A549 (cell line): ENCODE measurements at regions not wholly inside any gene's neighbourhood (a gene's known extent, or its start where the extent isn't known, plus 50 kb on each side); places are given as distances from the start of the nearest gene placed in this dataset.

Source experiments
- CHD4 ChIP-seq: fragments of 200-600 bp; sonication (generic); IDR thresholded peaks from 2 replicates; pipeline ENCODE4 v1.6.1; 2016; ENCODE audit warnings: antibody characterized with exemption, mild to moderate bottlenecking, borderline replicate concordance
- EP300 ChIP-seq, 2 experiments: fragments of >200 bp; sonication (Bioruptor Twin); formaldehyde crosslinking; IDR thresholded peaks; 2 replicates in 1 of 2; 3 replicates in 1 of 2; pipeline ENCODE4 v1.6.1; 2016 to 2017
- MAFK ChIP-seq: fragments of 450-650 bp; IDR thresholded peaks from 2 replicates; pipeline ENCODE4 v1.6.1; 2014; ENCODE audit not compliant: partially characterized antibody
- POLR2A ChIP-seq: IDR thresholded peaks from 2 replicates; pipeline ENCODE4 v1.6.1; 2012; ENCODE audit warnings: mild to moderate bottlenecking, low read length
- RAD21 ChIP-seq, 2 experiments: fragments of >200 bp in 1 of 2; sonication (Bioruptor Twin) in 1 of 2; formaldehyde crosslinking in 1 of 2; IDR thresholded peaks in 1 of 2; conservative IDR thresholded peaks in 1 of 2; 2 replicates in 1 of 2; 3 replicates in 1 of 2; pipeline ENCODE4 v1.6.1; 2012 to 2018; ENCODE audit warnings: inconsistent platforms in 1 of 2
- TF ChIP-seq, protein P1 (sequence below): fragments of >200 bp; sonication (Bioruptor Twin); formaldehyde crosslinking; IDR thresholded peaks from 3 replicates; pipeline ENCODE4 v1.5.1; 2016
- TF ChIP-seq, protein P2 (sequence below): IDR thresholded peaks from 2 replicates; pipeline ENCODE4 v1.6.1; 2012

- TF ChIP-seq, protein P1, sequence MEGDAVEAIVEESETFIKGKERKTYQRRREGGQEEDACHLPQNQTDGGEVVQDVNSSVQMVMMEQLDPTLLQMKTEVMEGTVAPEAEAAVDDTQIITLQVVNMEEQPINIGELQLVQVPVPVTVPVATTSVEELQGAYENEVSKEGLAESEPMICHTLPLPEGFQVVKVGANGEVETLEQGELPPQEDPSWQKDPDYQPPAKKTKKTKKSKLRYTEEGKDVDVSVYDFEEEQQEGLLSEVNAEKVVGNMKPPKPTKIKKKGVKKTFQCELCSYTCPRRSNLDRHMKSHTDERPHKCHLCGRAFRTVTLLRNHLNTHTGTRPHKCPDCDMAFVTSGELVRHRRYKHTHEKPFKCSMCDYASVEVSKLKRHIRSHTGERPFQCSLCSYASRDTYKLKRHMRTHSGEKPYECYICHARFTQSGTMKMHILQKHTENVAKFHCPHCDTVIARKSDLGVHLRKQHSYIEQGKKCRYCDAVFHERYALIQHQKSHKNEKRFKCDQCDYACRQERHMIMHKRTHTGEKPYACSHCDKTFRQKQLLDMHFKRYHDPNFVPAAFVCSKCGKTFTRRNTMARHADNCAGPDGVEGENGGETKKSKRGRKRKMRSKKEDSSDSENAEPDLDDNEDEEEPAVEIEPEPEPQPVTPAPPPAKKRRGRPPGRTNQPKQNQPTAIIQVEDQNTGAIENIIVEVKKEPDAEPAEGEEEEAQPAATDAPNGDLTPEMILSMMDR, result no peak
- no peak for TF ChIP-seq CHD4
- TF ChIP-seq MAFK, result no peak
- TF ChIP-seq EP300 (IDR thresholded peaks at IDR 0.05), result no peak
- no peak for TF ChIP-seq RAD21 (conservative IDR thresholded peaks at IDR 0.05 in 1 of 2, IDR thresholded peaks at IDR 0.05 in 1 of 2)
- TF ChIP-seq, protein P2, sequence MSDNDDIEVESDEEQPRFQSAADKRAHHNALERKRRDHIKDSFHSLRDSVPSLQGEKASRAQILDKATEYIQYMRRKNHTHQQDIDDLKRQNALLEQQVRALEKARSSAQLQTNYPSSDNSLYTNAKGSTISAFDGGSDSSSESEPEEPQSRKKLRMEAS, result no peak
- no peak for TF ChIP-seq POLR2A
Observed at GRCh38 chr13:44118881-44119280, 239.2 kb downstream of the LACC1 start.
